ENCODE measurements at regions not wholly inside any gene's neighbourhood (a gene's known extent, or its start where the extent isn't known, plus 50 kb on each side); places are given as distances from the start of the nearest gene placed in this dataset.

- no peak for DNase-seq (ENCODE audit: low read depth, low spot score)
- Histone ChIP-seq H3K36me3 (ENCODE audit: control insufficient read depth in 1 of 2, insufficient read depth in 2 of 2, low read length in 2 of 2) (no peaks in the 10 kb centered on the region), H3K9me2 (ENCODE audit: insufficient read depth) (no peaks in the 10 kb centered on the region; the same call in 1 of the 2 replicates), H3K9me3 (ENCODE audit: control insufficient read depth in 1 of 2, insufficient read depth in 1 of 2, low read depth in 1 of 2, low read length in 2 of 2) (peaks cover 10 to 12% of the 10 kb centered on the region in 2 experiments; a peak in 3 of 4 replicates), H3K27ac (ENCODE audit: low read depth, low read length) (no peak overlapping the region), H3K4me1 (ENCODE audit: control insufficient read depth in 1 of 2, insufficient read depth in 2 of 2, low read length in 2 of 2) (no peaks in the 10 kb centered on the region), H3K4me3 (replicated peaks in 1 of 2; ENCODE audit: low read depth in 1 of 2, low read length in 2 of 2) (no peak overlapping the region), H3K9ac (ENCODE audit: low read length) (no peak overlapping the region), H3K79me2 (ENCODE audit: insufficient read depth, low read length) (no peaks in the 10 kb centered on the region), H4K20me1 (ENCODE audit: insufficient read depth) (no peaks in the 10 kb centered on the region), H3K4me2 (ENCODE audit: low read length) (no peak overlapping the region), H3K27me3 (ENCODE audit: insufficient read depth, low read length) (no peaks in the 10 kb centered on the region), H2AFZ (ENCODE audit: low read depth, low read length, poor library complexity, severe bottlenecking) (no peak overlapping the region)
- ChIA-PET CTCF (no interaction called here), POLR2A (no interaction called here), RAD21 (ENCODE audit: low non-redundant PET in 1 of 2, low total read pairs in 2 of 2, uncharacterized antibody in 2 of 2, unreplicated experiment in 2 of 2) (no interaction called here)
- no TSS peak for BruUV-seq (replicated peaks)
- intact Hi-C loops (cut with micrococcal nuclease): no loop called here
- no peak for TF ChIP-seq ZFX (IDR thresholded peaks at IDR 0.05)
- TF ChIP-seq REST (IDR thresholded peaks at IDR 0.05; ENCODE audit: low read depth): no peak
- TF ChIP-seq YY1 (IDR thresholded peaks at IDR 0.05; ENCODE audit: extremely low read depth, insufficient replicate concordance, low read depth, low read length): no peak
- no peak for TF ChIP-seq POLR2AphosphoS5 (IDR thresholded peaks at IDR 0.05; ENCODE audit: low read depth, low read length)
- no peak for TF ChIP-seq SRF (IDR thresholded peaks at IDR 0.05; ENCODE audit: low read depth)
- TF ChIP-seq ELF1 (IDR thresholded peaks at IDR 0.05; ENCODE audit: borderline replicate concordance, low read depth): no peak
- no peak for TF ChIP-seq EZH2phosphoT487 (IDR thresholded peaks at IDR 0.05; ENCODE audit: borderline replicate concordance)
- no peak for TF ChIP-seq ZNF274 (IDR thresholded peaks at IDR 0.05; ENCODE audit: low read depth, low read length)
- TF ChIP-seq EGR1 (IDR thresholded peaks at IDR 0.05; ENCODE audit: low read depth): no peak
- TF ChIP-seq CEBPB (IDR thresholded peaks at IDR 0.05; ENCODE audit: low read depth): no peak
- no peak for ATAC-seq
Measured at GRCh38 chr6:106862858-106863257, 111.7 kb downstream of the CD24 start.
